ENCODE measurements at regions not wholly inside any gene's neighbourhood (a gene's known extent, or its start where the extent isn't known, plus 50 kb on each side); places are given as distances from the start of the nearest gene placed in this dataset.

DNA sequence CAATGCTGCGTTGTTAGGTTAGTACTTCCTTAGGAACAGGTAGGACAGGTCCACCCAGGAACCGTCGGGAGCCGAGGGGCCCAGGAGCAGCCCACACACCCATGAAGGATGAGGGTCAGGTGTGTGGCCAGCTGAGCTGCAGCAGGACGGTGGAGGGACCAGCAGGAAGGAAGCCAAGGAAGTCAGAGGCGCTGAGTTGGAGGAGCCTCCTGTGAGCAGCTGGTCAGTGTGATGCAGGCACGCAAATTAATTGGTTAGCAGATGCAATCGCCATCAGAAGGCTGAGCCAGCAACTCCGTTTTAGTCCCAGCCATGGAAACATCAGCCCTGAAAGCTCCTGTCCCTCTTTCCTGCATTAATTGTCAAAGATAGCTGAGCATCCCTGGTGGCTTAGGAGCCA, 114.9 kb upstream of the SOX1 start:
- ChIA-PET POLR2A (no interaction called here), CTCF (no interaction called here)
- Histone ChIP-seq H3K27me3 (ENCODE audit: control insufficient read depth, insufficient read depth, low read length) (no peaks in the 10 kb centered on the region), H3K27ac (ENCODE audit: low read depth, low read length) (no peak overlapping the region), H3K4me3 (ENCODE audit: low read depth, low read length) (no peak overlapping the region), H3K9me3 (ENCODE audit: control insufficient read depth, insufficient read depth, low read length) (peaks cover 91% of the 10 kb centered on the region)
- TF ChIP-seq, protein P1, sequence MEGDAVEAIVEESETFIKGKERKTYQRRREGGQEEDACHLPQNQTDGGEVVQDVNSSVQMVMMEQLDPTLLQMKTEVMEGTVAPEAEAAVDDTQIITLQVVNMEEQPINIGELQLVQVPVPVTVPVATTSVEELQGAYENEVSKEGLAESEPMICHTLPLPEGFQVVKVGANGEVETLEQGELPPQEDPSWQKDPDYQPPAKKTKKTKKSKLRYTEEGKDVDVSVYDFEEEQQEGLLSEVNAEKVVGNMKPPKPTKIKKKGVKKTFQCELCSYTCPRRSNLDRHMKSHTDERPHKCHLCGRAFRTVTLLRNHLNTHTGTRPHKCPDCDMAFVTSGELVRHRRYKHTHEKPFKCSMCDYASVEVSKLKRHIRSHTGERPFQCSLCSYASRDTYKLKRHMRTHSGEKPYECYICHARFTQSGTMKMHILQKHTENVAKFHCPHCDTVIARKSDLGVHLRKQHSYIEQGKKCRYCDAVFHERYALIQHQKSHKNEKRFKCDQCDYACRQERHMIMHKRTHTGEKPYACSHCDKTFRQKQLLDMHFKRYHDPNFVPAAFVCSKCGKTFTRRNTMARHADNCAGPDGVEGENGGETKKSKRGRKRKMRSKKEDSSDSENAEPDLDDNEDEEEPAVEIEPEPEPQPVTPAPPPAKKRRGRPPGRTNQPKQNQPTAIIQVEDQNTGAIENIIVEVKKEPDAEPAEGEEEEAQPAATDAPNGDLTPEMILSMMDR (IDR thresholded peaks at IDR 0.05; ENCODE audit: low read depth, low read length): no peak
- no peak for DNase-seq (ENCODE audit: low read depth, low spot score)

- Histone ChIP-seq H3K27ac (ENCODE audit: low read depth, low read length) (no peak overlapping the region), H3K9me3 (ENCODE audit: control insufficient read depth, insufficient read depth, low read length) (peaks cover 87% of the 10 kb centered on the region), H3K4me3 (ENCODE audit: low read depth, low read length) (no peak overlapping the region), H3K27me3 (ENCODE audit: control insufficient read depth, insufficient read depth, low read length) (no peaks in the 10 kb centered on the region)
- TF ChIP-seq, protein P1 (IDR thresholded peaks at IDR 0.05; ENCODE audit: low read depth, low read length): no peak
- DNase-seq (ENCODE audit: low read depth, low spot score): no peak
- CTCF ChIA-PET: no interaction called here
- POLR2A ChIA-PET: no interaction called here
Measured at GRCh38 chr13:111952814-111953213, 114.1 kb upstream of the SOX1 start.

DNA sequence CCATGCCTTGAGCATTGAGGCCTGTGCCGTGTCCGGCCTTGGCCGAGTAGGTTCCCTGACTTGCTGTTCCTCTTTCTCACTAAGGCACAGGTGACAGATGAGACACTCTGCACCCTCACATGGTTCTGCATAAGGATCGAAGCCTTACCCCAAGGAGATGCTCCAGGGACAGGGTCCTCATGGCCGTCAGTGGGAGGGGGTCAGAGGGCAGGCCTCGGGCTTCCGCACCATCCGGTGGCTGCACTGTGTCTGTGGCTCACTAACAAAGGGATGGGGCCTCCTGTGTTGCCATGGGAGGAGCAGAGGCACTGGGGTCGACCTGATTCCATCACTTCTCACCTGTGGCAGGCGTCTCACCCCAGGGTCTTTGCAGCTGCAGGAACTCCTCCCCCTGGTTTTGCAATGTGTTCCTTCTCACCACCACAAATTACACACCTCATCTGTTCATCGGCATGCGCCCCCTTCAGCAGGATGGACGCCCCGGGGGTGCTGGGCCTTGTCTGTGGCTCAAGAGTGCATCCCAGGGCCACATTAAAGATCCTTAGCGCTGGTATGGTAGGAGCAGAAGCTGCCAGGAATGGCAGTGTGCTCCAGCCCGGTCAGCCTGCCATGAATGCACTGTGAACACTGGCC, 113.3 kb upstream of the SOX1 start:
- Histone ChIP-seq H3K9me3 (ENCODE audit: control insufficient read depth, insufficient read depth, low read length) (peaks cover 85% of the 10 kb centered on the region), H3K27ac (ENCODE audit: low read depth, low read length) (no peak overlapping the region), H3K4me3 (ENCODE audit: low read depth, low read length) (no peak overlapping the region), H3K27me3 (ENCODE audit: control insufficient read depth, insufficient read depth, low read length) (no peaks in the 10 kb centered on the region)
- CTCF ChIA-PET: no interaction called here
- POLR2A ChIA-PET: no interaction called here
- TF ChIP-seq, protein P1 (IDR thresholded peaks at IDR 0.05; ENCODE audit: low read depth, low read length): no peak
- DNase-seq (ENCODE audit: low read depth, low spot score): no peak

- ChIA-PET POLR2A (no interaction called here), CTCF (no interaction called here)
- Histone ChIP-seq H3K27ac (ENCODE audit: low read depth, low read length) (no peak overlapping the region), H3K9me3 (ENCODE audit: control insufficient read depth, insufficient read depth, low read length) (peaks cover 82% of the 10 kb centered on the region), H3K4me3 (ENCODE audit: low read depth, low read length) (no peak overlapping the region), H3K27me3 (ENCODE audit: control insufficient read depth, insufficient read depth, low read length) (no peaks in the 10 kb centered on the region)
- no peak for DNase-seq (ENCODE audit: low read depth, low spot score)
- TF ChIP-seq, protein P1 (IDR thresholded peaks at IDR 0.05; ENCODE audit: low read depth, low read length): no peak
Measured at GRCh38 chr13:111954661-111955411, 112.1 kb upstream of the SOX1 start.

- H3K4me3 ChIP-seq (ENCODE audit: low read depth, low read length): no peak overlapping the region
- TF ChIP-seq, protein P1 (IDR thresholded peaks at IDR 0.05; ENCODE audit: low read depth, low read length): no peak
- H3K9me3 ChIP-seq (ENCODE audit: control insufficient read depth, insufficient read depth, low read length): peaks cover 79% of the 10 kb centered on the region
- ChIA-PET CTCF (no interaction called here), POLR2A (no interaction called here)
- H3K27me3 ChIP-seq (ENCODE audit: control insufficient read depth, insufficient read depth, low read length): no peaks in the 10 kb centered on the region
- DNase-seq (ENCODE audit: low read depth, low spot score): no peak
- H3K27ac ChIP-seq (ENCODE audit: low read depth, low read length): no peak overlapping the region
Measured at GRCh38 chr13:111955412-111956065, 111.4 kb upstream of the SOX1 start.
